Bronchial epithelial cell (primary cell): ENCODE measurements at regions not wholly inside any gene's neighbourhood (a gene's known extent, or its start where the extent isn't known, plus 50 kb on each side); places are given as distances from the start of the nearest gene placed in this dataset.
A peak's percentile ranks its signal among the peaks of the same experiment; 100 is the strongest.

ENCODE experiments used
- DNase-seq: peaks from one replicate; pipeline ENCODE4 v3.0.0-alpha.2; 2010; ENCODE audit warnings: low read depth
- FAIRE-seq: peaks from 2 replicates; lab custom pipeline; 2011; peaks lifted over from hg19 to GRCh38; lab: Jason Lieb, UNC
- H3K27me3 ChIP-seq: 2 replicates; pipeline ENCODE4 v1.5.1; 2011; ENCODE audit warnings: low read length; ENCODE audit not compliant: control insufficient read depth, insufficient read depth
- H3K36me3 ChIP-seq: 2 replicates; pipeline ENCODE4 v1.5.1; 2011; ENCODE audit warnings: low read length; ENCODE audit not compliant: control insufficient read depth, insufficient read depth
- H3K4me3 ChIP-seq: 2 replicates; pipeline ENCODE4 v1.5.1; 2011; ENCODE audit warnings: mild to moderate bottlenecking, low read depth, low read length, control low read depth
- TF ChIP-seq, protein P1 (sequence below): IDR thresholded peaks from 2 replicates; pipeline ENCODE4 v1.5.1; 2011; ENCODE audit warnings: mild to moderate bottlenecking, moderate library complexity, low read length, control low read depth, inconsistent platforms; ENCODE audit not compliant: insufficient read depth, severe bottlenecking

DNA sequence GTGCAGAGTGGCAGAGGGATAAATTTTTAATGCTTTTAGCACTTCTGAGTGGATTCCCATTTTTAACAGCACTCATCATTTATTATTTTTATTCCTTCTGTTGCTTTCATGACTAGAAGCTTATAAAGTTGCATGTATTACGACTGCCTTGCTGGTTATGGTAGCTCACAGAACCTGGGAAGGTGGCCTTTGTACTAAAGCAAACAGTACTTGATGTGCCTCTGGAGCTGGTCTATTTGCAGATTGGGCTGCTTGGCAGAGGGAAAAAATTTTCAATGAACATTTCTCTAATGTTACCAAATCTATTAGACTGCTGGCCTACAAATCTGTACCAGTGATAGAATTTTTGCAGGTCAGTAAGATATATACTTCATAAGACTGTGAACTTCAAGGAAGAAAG lies 274.5 kb upstream of the C9orf72 start:
- Histone ChIP-seq H3K4me3 (no peak overlapping the region), H3K27me3 (no peaks in the 10 kb centered on the region), H3K36me3 (no peaks in the 10 kb centered on the region)
- FAIRE-seq (no peak), DNase-seq (no peak)
- TF ChIP-seq, protein P1, sequence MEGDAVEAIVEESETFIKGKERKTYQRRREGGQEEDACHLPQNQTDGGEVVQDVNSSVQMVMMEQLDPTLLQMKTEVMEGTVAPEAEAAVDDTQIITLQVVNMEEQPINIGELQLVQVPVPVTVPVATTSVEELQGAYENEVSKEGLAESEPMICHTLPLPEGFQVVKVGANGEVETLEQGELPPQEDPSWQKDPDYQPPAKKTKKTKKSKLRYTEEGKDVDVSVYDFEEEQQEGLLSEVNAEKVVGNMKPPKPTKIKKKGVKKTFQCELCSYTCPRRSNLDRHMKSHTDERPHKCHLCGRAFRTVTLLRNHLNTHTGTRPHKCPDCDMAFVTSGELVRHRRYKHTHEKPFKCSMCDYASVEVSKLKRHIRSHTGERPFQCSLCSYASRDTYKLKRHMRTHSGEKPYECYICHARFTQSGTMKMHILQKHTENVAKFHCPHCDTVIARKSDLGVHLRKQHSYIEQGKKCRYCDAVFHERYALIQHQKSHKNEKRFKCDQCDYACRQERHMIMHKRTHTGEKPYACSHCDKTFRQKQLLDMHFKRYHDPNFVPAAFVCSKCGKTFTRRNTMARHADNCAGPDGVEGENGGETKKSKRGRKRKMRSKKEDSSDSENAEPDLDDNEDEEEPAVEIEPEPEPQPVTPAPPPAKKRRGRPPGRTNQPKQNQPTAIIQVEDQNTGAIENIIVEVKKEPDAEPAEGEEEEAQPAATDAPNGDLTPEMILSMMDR, result no peak

DNA sequence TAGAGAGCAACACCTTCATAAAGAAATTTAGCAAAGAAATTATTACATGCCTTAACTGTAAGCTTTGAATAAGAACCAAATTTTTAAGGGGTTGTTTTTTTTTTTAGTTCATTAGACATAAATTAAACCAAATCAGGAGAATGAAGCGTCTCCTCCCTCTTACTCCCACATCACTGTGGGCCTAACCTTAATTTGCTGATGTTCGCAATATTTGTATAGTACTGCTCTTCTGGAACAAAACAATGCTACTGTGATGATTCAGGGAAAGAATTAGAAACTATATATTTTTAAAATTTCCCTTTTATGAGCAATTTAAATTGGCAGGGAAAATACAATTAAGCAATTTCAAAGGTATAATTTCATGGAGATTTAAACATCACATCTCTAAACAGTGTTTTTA lies 275.0 kb upstream of the C9orf72 start:
- TF ChIP-seq, protein P1, result no peak
- no peaks in the 10 kb centered on the region for H3K36me3 ChIP-seq
- no peaks in the 10 kb centered on the region for H3K27me3 ChIP-seq
- H3K4me3 ChIP-seq, result no peak overlapping the region
- FAIRE-seq (no peak), DNase-seq (no peak)

DNA sequence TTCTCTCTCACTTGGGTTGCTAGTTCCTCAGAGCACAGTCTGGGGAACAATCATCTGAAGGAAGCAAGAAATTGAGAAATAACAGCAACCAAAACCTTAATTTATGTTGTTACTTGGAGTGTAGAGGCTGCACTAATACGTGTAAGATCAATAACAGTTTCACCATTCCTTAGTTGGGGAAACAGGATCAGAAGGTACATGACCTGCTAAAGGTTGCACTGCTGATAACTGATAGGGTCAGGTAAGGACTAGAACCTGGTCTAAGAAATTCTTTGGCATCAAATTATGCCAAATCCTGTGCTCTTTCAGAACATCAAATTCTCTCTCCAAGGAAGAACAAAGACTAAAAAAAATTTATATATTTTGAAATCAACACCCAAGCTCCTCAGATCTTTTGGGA lies 278.6 kb upstream of the C9orf72 start:
- Histone ChIP-seq H3K4me3 (no peak overlapping the region), H3K36me3 (no peaks in the 10 kb centered on the region), H3K27me3 (no peaks in the 10 kb centered on the region)
- FAIRE-seq, result no peak
- TF ChIP-seq, protein P1, result no peak
- no peak for DNase-seq

DNA sequence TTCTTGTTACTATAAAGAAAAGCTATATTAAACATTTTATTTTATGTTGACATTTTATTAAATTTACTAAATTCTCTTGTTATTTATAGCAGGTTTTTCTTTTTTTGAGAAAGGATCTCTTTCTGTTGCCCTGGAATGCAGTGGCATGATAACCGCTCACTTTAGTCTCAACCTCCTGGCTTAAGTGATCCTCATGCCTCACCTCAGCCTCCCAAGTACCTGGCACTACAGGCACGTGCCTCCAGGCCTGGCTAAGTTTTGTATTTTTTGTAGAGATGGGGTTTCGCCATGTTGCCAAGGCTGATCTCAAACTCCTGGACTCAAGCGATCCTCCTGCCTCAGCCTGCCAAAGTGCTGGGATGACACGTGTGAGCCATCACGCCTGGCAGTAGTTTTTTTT lies 280.2 kb upstream of the C9orf72 start:
- FAIRE-seq, result no peak
- no peaks in the 10 kb centered on the region for H3K36me3 ChIP-seq
- TF ChIP-seq, protein P1, result no peak
- no peak for DNase-seq
- no peak overlapping the region for H3K4me3 ChIP-seq
- H3K27me3 ChIP-seq, result no peaks in the 10 kb centered on the region

DNA sequence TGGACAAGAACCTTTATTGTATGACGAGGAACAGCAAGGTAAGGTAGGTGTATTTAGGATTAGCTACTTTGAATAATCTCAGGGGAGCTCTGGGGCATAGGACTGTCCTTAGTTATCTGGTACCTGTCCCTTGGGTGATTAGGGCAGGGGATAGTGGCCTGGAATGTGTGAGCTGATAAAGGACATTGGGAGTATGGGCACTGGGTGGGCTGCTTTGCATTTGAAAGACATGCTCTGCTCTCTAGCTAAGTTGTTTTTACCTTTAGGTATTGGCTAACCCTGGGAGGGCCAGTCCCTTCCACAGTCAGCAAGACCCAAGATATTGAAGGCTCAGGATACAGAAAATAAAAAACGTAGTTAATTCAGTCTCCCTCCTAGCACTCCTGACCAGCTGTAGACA lies 282.8 kb upstream of the C9orf72 start:
- DNase-seq, result no peak
- H3K4me3 ChIP-seq, result no peak overlapping the region
- FAIRE-seq, result peak; percentile 43
- TF ChIP-seq, protein P1, result no peak
- no peaks in the 10 kb centered on the region for H3K36me3 ChIP-seq
- H3K27me3 ChIP-seq, result no peaks in the 10 kb centered on the region

DNA sequence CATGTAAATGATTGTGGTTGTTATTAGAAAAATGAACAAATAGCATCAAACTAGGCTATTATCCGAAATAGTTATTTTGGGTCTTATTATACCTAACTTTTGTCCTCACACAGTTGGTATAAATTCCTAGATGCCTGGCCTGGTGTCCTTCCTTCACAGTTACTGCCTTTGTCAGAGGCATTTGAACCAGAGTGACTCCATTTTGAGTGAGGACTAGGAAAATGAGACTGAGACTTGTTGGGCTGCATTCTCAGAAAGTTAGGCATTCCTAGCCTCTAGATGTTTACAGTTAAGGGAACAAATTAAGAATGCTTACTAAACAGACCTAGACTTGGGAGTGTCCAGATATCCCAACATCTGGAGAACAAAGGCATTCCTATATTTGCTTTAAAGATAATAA lies 283.5 kb upstream of the C9orf72 start:
- Histone ChIP-seq H3K27me3 (no peaks in the 10 kb centered on the region), H3K36me3 (no peaks in the 10 kb centered on the region), H3K4me3 (no peak overlapping the region)
- DNase-seq (no peak), FAIRE-seq (no peak)
- TF ChIP-seq, protein P1, result no peak
